H1 (cell line): ENCODE measurements at regions not wholly inside any gene's neighbourhood (a gene's known extent, or its start where the extent isn't known, plus 50 kb on each side); places are given as distances from the start of the nearest gene placed in this dataset.
A peak's percentile ranks its signal among the peaks of the same experiment; 100 is the strongest.

Experiments used
- CTCF ChIA-PET: fragments of 300-600 bp; sonication (Branson Sonifier 250); formaldehyde crosslinking; loops from one replicate; lab custom pipeline; 2021; ENCODE audit not compliant: partially characterized antibody; lab: Charles Lee
- POLR2A ChIA-PET: fragments of 300-600 bp; sonication (Branson Sonifier 250); formaldehyde crosslinking; loops from one replicate; lab custom pipeline; 2021; ENCODE audit warnings: inconsistent platforms; ENCODE audit not compliant: partially characterized antibody; lab: Charles Lee
- DNase-seq, 2 experiments: peaks; one replicate each; pipeline versions ENCODE4 v3.0.0 to v3.0.0-alpha.2; 2010 to 2022; ENCODE audit warnings: low spot score in 2 of 2, low read depth in 1 of 2, mixed read lengths in 1 of 2
- FAIRE-seq: peaks from 2 replicates; lab custom pipeline; 2011; peaks lifted over from hg19 to GRCh38; lab: Jason Lieb, UNC
- H2AFZ ChIP-seq: 2 replicates; pipeline ENCODE4 v1.8.1; 2012; ENCODE audit warnings: low read length, inconsistent platforms
- H2AK5ac ChIP-seq: 2 replicates; pipeline ENCODE4 v1.6.1; 2013; ENCODE audit warnings: low read depth, low read length
- H2BK120ac ChIP-seq: replicated peaks from 2 replicates; pipeline ENCODE3; 2013; ENCODE audit warnings: low read depth, low read length, inconsistent platforms
- H2BK12ac ChIP-seq: 2 replicates; pipeline ENCODE4 v1.6.1; 2013; ENCODE audit warnings: low read depth, low read length
- H2BK15ac ChIP-seq: 2 replicates; pipeline ENCODE4 v1.6.1; 2013; ENCODE audit warnings: low read length
- H2BK20ac ChIP-seq: 2 replicates; pipeline ENCODE4 v1.6.1; 2013; ENCODE audit warnings: low read length
- H2BK5ac ChIP-seq: 2 replicates; pipeline ENCODE4 v1.6.1; 2013; ENCODE audit warnings: low read depth, low read length
- H3K14ac ChIP-seq: 2 replicates; pipeline ENCODE4 v1.6.1; 2013; ENCODE audit warnings: inconsistent platforms; ENCODE audit not compliant: insufficient read length
- H3K18ac ChIP-seq: 2 replicates; pipeline ENCODE4 v1.6.1; 2013; ENCODE audit warnings: low read length; ENCODE audit errors: extremely low read depth
- H3K23ac ChIP-seq: 2 replicates; pipeline ENCODE4 v1.6.1; 2013; ENCODE audit warnings: inconsistent platforms; ENCODE audit not compliant: insufficient read length
- H3K23me2 ChIP-seq: 2 replicates; pipeline ENCODE4 v1.6.1; 2013; ENCODE audit warnings: low read depth, low read length
- H3K27ac ChIP-seq: 2 replicates; pipeline ENCODE4 v1.6.1; 2011; ENCODE audit warnings: low read depth, low read length, inconsistent platforms
- H3K27me3 ChIP-seq, 4 experiments: replicated peaks in 1 of 4; 1 replicate in 1 of 4; 2 replicates in 3 of 4; pipeline versions ENCODE4 v1.6.1 to v1.8.1; 2011 to 2013; ENCODE audit warnings: low read length in 3 of 4, mild to moderate bottlenecking in 3 of 4, inconsistent platforms in 2 of 4, mixed read lengths in 2 of 4, moderate library complexity in 1 of 4; ENCODE audit not compliant: control insufficient read depth in 3 of 4, insufficient read depth in 3 of 4; ENCODE audit errors: extremely low read depth in 1 of 4
- H3K36me3 ChIP-seq, 4 experiments: 2 replicates each; pipeline versions ENCODE4 v1.6.1 to v1.8.1; 2011 to 2013; ENCODE audit warnings: mild to moderate bottlenecking in 4 of 4, low read length in 3 of 4, moderate library complexity in 2 of 4, control low read depth in 1 of 4, inconsistent platforms in 1 of 4; ENCODE audit not compliant: insufficient read depth in 4 of 4, control insufficient read depth in 2 of 4
- H3K4ac ChIP-seq: replicated peaks from 2 replicates; pipeline ENCODE3; 2013; ENCODE audit warnings: low read length, low read depth, mixed read lengths, inconsistent platforms; ENCODE audit not compliant: insufficient read length
- H3K4me1 ChIP-seq, 4 experiments: replicated peaks in 1 of 4; 1 replicate in 1 of 4; 2 replicates in 3 of 4; pipeline versions ENCODE4 v1.6.1 to v1.8.1; 2011 to 2013; ENCODE audit warnings: low read length in 3 of 4, inconsistent platforms in 2 of 4, mixed read lengths in 1 of 4; ENCODE audit not compliant: insufficient read depth in 4 of 4, control insufficient read depth in 3 of 4
- H3K4me2 ChIP-seq, 2 experiments: 2 replicates each; pipeline versions ENCODE4 v1.6.1 to v1.8.1; 2011 to 2013; ENCODE audit warnings: low read depth in 2 of 2, low read length in 2 of 2, control low read depth in 1 of 2, inconsistent platforms in 1 of 2, mild to moderate bottlenecking in 1 of 2; ENCODE audit not compliant: insufficient read depth in 1 of 2
- H3K4me3 ChIP-seq, 4 experiments: fragments of 200-600, 300-600 bp in 1 of 4; sonication (generic), shearing (Covaris generic), sonication (Bioruptor Twin) in 1 of 4; 2 replicates each; pipeline versions ENCODE4 v1.5.1 to v1.8.1; 2011 to 2016; ENCODE audit warnings: low read length in 4 of 4, low read depth in 3 of 4, control low read depth in 2 of 4, inconsistent platforms in 2 of 4, mild to moderate bottlenecking in 2 of 4, mixed read lengths in 1 of 4, moderate library complexity in 1 of 4; ENCODE audit not compliant: insufficient read depth in 2 of 4; ENCODE audit errors: extremely low read depth in 1 of 4
- H3K56ac ChIP-seq: replicated peaks from 2 replicates; pipeline ENCODE3; 2013; ENCODE audit warnings: low read depth, mild to moderate bottlenecking, mixed read lengths, low read length, inconsistent platforms; ENCODE audit not compliant: insufficient read length
- H3K79me1 ChIP-seq: 2 replicates; pipeline ENCODE4 v1.6.1; 2013; ENCODE audit warnings: low read depth, low read length, control low read depth
- H3K79me2 ChIP-seq, 2 experiments: 2 replicates each; pipeline versions ENCODE4 v1.6.1 to v1.8.1; 2012 to 2013; ENCODE audit warnings: low read length in 2 of 2, mild to moderate bottlenecking in 2 of 2, inconsistent platforms in 1 of 2; ENCODE audit not compliant: insufficient read depth in 2 of 2, control insufficient read depth in 1 of 2
- H3K9ac ChIP-seq, 4 experiments: replicated peaks in 1 of 4; 1 replicate in 1 of 4; 2 replicates in 3 of 4; pipeline versions ENCODE4 v1.6.1 to v1.8.1; 2011 to 2013; ENCODE audit warnings: low read depth in 3 of 4, low read length in 3 of 4, control low read depth in 2 of 4, mild to moderate bottlenecking in 2 of 4, moderate library complexity in 2 of 4, inconsistent platforms in 1 of 4; ENCODE audit errors: extremely low read depth in 1 of 4
- H3K9me3 ChIP-seq, 2 experiments: 2 replicates each; pipeline versions ENCODE4 v1.6.1 to v1.8.1; 2012 to 2013; ENCODE audit warnings: mild to moderate bottlenecking in 2 of 2, moderate library complexity in 2 of 2, control low read depth in 1 of 2, inconsistent platforms in 1 of 2, low read depth in 1 of 2, low read length in 1 of 2, mixed read lengths in 1 of 2; ENCODE audit not compliant: insufficient read depth in 2 of 2
- H4K20me1 ChIP-seq, 2 experiments: replicated peaks in 1 of 2; 2 replicates each; pipeline versions ENCODE3 to v1.8.1; 2011 to 2013; ENCODE audit warnings: inconsistent platforms in 2 of 2, low read length in 2 of 2, mild to moderate bottlenecking in 1 of 2; ENCODE audit not compliant: insufficient read depth in 2 of 2, control insufficient read depth in 1 of 2
- H4K5ac ChIP-seq: 2 replicates; pipeline ENCODE4 v1.6.1; 2013; ENCODE audit warnings: low read length, low read depth, mixed read lengths, inconsistent platforms; ENCODE audit not compliant: insufficient read length
- H4K8ac ChIP-seq: 2 replicates; pipeline ENCODE4 v1.8.0; 2013; ENCODE audit warnings: mild to moderate bottlenecking, moderate library complexity, low read length, inconsistent platforms; ENCODE audit not compliant: insufficient read depth; ENCODE audit errors: extremely low read depth
- H4K91ac ChIP-seq: replicated peaks from 2 replicates; pipeline ENCODE3; 2013; ENCODE audit warnings: low read length, mixed read lengths, inconsistent platforms; ENCODE audit not compliant: insufficient read length
- ATF2 ChIP-seq: IDR thresholded peaks from 2 replicates; pipeline ENCODE4 v1.6.1; 2012; ENCODE audit warnings: low read length, inconsistent platforms
- JUND ChIP-seq: IDR thresholded peaks from 2 replicates; pipeline ENCODE4 v1.6.1; 2011; ENCODE audit warnings: mild to moderate bottlenecking, improper control_type of control experiment, low read length
- RAD21 ChIP-seq, 2 experiments: IDR thresholded peaks in 1 of 2; conservative IDR thresholded peaks in 1 of 2; 2 replicates each; pipeline ENCODE4 v1.6.1; 2011; ENCODE audit warnings: low read depth in 2 of 2, low read length in 2 of 2, improper control_type of control experiment in 1 of 2, inconsistent platforms in 1 of 2, mild to moderate bottlenecking in 1 of 2, moderate library complexity in 1 of 2
- SIRT6 ChIP-seq: IDR thresholded peaks from one replicate; pipeline ENCODE4 v1.7.1; 2012; ENCODE audit warnings: low read length, inconsistent platforms

- Histone ChIP-seq H3K23ac (no peak overlapping the region), H3K4me2 (no peak overlapping the region), H2AFZ (no peak overlapping the region), H2BK5ac (no peak overlapping the region; the same call in 1 of the 2 replicates), H3K79me2 (no peaks in the 10 kb centered on the region), H2AK5ac (no peak overlapping the region), H3K18ac (no peak overlapping the region), H3K27me3 (no peaks in the 10 kb centered on the region), H2BK20ac (no peak overlapping the region), H3K56ac (no peak overlapping the region), H2BK12ac (no peak overlapping the region), H3K79me1 (no peaks in the 10 kb centered on the region), H4K8ac (no peak overlapping the region), H2BK120ac (no peak overlapping the region), H4K20me1 (no peaks in the 10 kb centered on the region), H3K9ac (no peak overlapping the region), H4K5ac (no peak overlapping the region), H3K4me1 (peaks cover 0 to 5% (median 0%) of the 10 kb centered on the region in 4 experiments; a peak in 1 of 7 replicates), H3K23me2 (no peaks in the 10 kb centered on the region), H3K27ac (no peak overlapping the region), H3K36me3 (no peaks in the 10 kb centered on the region), H3K14ac (no peak overlapping the region), H3K4me3 (no peak overlapping the region), H2BK15ac (no peak overlapping the region), H3K4ac (no peak overlapping the region), H3K9me3 (no peaks in the 10 kb centered on the region), H4K91ac (no peak overlapping the region)
- no peak for FAIRE-seq
- ChIA-PET CTCF (interaction anchor here (0.6 to 1.3 kb wide), 3 partner anchors 9 to 1850 kb away, joined by 3 to 4 read pairs (median 4); no protein-coding TSS in a partner anchor), POLR2A (interaction anchor here (1.4 kb wide), 1 partner anchor 9 kb away, joined by 3 read pairs; no protein-coding TSS in a partner anchor)
- no peak for TF ChIP-seq JUND
- peak in 1 of 2 experiments; percentile 14; a peak in 1 of 4 replicates for TF ChIP-seq RAD21 (IDR thresholded peaks at IDR 0.05 in 1 of 2, conservative IDR thresholded peaks at IDR 0.05 in 1 of 2; ENCODE audit: low read depth in 2 of 2, low read length in 2 of 2)
- no peak for TF ChIP-seq SIRT6
- TF ChIP-seq ATF2: no peak
- peak in 1 of 2 experiments; percentile 36 for DNase-seq
Observed at GRCh38 chr16:26505496-26505895, 561.2 kb upstream of the C16orf82 start.
